KMS-11 (cell line): ENCODE measurements at regions not wholly inside any gene's neighbourhood (a gene's known extent, or its start where the extent isn't known, plus 50 kb on each side); places are given as distances from the start of the nearest gene placed in this dataset.

Experiments used
- H2AFZ ChIP-seq: fragments of 200-600 bp; sonication (generic); 2 replicates; pipeline ENCODE4 v1.6.1; 2016; ENCODE audit warnings: antibody characterized with exemption, mixed run types, low read depth
- H3K27ac ChIP-seq: fragments of 200-600 bp; sonication (generic); 2 replicates; pipeline ENCODE4 v1.6.1; 2016; ENCODE audit warnings: mild to moderate bottlenecking, mixed run types
- H3K27me3 ChIP-seq: fragments of 200-600 bp; sonication (generic); 2 replicates; pipeline ENCODE4 v1.6.1; 2017; ENCODE audit warnings: mild to moderate bottlenecking, low read depth, mixed run types, moderate library complexity; ENCODE audit not compliant: insufficient read depth
- H3K36me3 ChIP-seq: fragments of 200-600 bp; sonication (generic); 2 replicates; pipeline ENCODE4 v1.6.1; 2017; ENCODE audit warnings: mild to moderate bottlenecking, mixed run types; ENCODE audit not compliant: insufficient read depth
- H3K4me1 ChIP-seq: fragments of 200-600 bp; sonication (generic); 2 replicates; pipeline ENCODE4 v1.6.1; 2016; ENCODE audit warnings: mild to moderate bottlenecking, low read depth, mixed run types; ENCODE audit not compliant: poor library complexity, severe bottlenecking
- H3K4me2 ChIP-seq: fragments of 200-600 bp; sonication (generic); 2 replicates; pipeline ENCODE4 v1.7.0; 2016; ENCODE audit warnings: mild to moderate bottlenecking, mixed run types
- H3K4me3 ChIP-seq: fragments of 200-600 bp; sonication (generic); IDR thresholded peaks from 2 replicates; pipeline ENCODE4 v1.6.1; 2017; ENCODE audit warnings: low read depth, low read length, mixed read lengths; ENCODE audit not compliant: insufficient read depth
- H3K79me2 ChIP-seq: fragments of 200-600 bp; sonication (generic); 2 replicates; pipeline ENCODE4 v1.6.1; 2016; ENCODE audit warnings: low read depth, mixed run types; ENCODE audit not compliant: insufficient read depth
- H3K9ac ChIP-seq: fragments of 200-600 bp; sonication (generic); 2 replicates; pipeline ENCODE4 v1.6.1; 2016; ENCODE audit warnings: mild to moderate bottlenecking, mixed run types
- H4K20me1 ChIP-seq: fragments of 200-600 bp; sonication (generic); 2 replicates; pipeline ENCODE4 v1.6.1; 2016; ENCODE audit warnings: mild to moderate bottlenecking, mixed run types; ENCODE audit not compliant: insufficient read depth
- CTCF ChIP-seq: fragments of 200-600 bp; sonication (generic); conservative IDR thresholded peaks from 2 replicates; pipeline ENCODE4 v1.6.1; 2017; ENCODE audit warnings: low read depth, mild to moderate bottlenecking, antibody characterized with exemption, low read length, moderate library complexity, mixed read lengths

- no peak overlapping the region for H3K4me2 ChIP-seq
- H3K4me1 ChIP-seq = no peaks in the 10 kb centered on the region
- no peak overlapping the region for H3K4me3 ChIP-seq
- no peaks in the 10 kb centered on the region for H3K27me3 ChIP-seq
- H2AFZ ChIP-seq = no peak overlapping the region
- H3K79me2 ChIP-seq = no peaks in the 10 kb centered on the region
- H4K20me1 ChIP-seq = no peaks in the 10 kb centered on the region
- no peak overlapping the region for H3K27ac ChIP-seq
- no peaks in the 10 kb centered on the region for H3K36me3 ChIP-seq
- no peak for TF ChIP-seq CTCF
- no peak overlapping the region for H3K9ac ChIP-seq
Observed at GRCh38 chr11:70566768-70567530, 168.6 kb downstream of the CTTN start.

- H4K20me1 ChIP-seq = no peaks in the 10 kb centered on the region
- no peak overlapping the region for H3K4me2 ChIP-seq
- no peak for TF ChIP-seq CTCF
- H3K79me2 ChIP-seq = no peaks in the 10 kb centered on the region
- H3K27me3 ChIP-seq = no peaks in the 10 kb centered on the region
- no peaks in the 10 kb centered on the region for H3K4me1 ChIP-seq
- no peak overlapping the region for H2AFZ ChIP-seq
- H3K27ac ChIP-seq = no peak overlapping the region
- H3K9ac ChIP-seq = no peak overlapping the region
- no peaks in the 10 kb centered on the region for H3K36me3 ChIP-seq
- H3K4me3 ChIP-seq = no peak overlapping the region
Observed at GRCh38 chr11:70567680-70568034, 169.3 kb downstream of the CTTN start.

DNA sequence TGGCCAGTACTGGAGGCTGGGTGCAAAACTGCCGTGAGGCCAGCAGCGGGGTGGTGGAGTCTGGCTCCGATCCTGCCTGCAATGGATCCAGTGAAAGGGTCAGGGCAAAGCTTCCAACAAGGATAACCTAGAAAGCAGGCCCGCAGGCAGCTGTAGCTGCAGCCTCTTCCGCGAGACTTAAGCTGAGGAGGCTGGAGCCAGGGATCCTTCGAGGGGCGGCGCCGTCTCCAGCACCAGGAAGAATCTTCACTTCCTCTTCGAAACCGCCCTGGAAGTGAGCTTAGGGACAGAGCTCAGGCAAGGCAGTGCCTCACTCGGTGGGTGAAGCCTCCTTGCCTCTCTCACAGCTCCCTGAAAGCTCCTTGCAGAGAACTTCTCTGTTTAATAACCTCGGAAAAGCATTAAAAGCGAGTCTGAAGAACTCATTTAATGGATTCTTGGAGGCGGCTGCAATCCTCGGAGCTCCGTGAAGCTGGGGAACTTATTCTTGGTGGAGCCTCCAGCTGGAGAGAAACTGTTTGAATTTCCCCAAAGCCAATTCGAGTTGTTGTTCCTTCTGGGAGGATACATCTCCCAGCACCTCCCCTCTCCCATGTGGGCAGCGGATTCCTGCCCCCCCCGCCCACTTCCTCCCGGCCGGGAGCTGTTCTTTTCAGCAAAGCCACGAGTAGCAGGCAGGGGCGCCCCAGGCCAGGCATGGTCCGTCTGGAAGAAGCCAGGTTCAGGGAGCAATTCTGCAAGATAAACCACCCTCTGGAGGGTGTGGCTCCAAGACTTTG lies 169.9 kb downstream of the CTTN start:
- no peaks in the 10 kb centered on the region for H3K4me1 ChIP-seq
- no peak for TF ChIP-seq CTCF
- no peaks in the 10 kb centered on the region for H3K27me3 ChIP-seq
- no peaks in the 10 kb centered on the region for H4K20me1 ChIP-seq
- no peak overlapping the region for H3K4me3 ChIP-seq
- no peak overlapping the region for H3K4me2 ChIP-seq
- H3K79me2 ChIP-seq = no peaks in the 10 kb centered on the region
- no peak overlapping the region for H2AFZ ChIP-seq
- no peaks in the 10 kb centered on the region for H3K36me3 ChIP-seq
- H3K27ac ChIP-seq = no peak overlapping the region
- H3K9ac ChIP-seq = no peak overlapping the region

DNA sequence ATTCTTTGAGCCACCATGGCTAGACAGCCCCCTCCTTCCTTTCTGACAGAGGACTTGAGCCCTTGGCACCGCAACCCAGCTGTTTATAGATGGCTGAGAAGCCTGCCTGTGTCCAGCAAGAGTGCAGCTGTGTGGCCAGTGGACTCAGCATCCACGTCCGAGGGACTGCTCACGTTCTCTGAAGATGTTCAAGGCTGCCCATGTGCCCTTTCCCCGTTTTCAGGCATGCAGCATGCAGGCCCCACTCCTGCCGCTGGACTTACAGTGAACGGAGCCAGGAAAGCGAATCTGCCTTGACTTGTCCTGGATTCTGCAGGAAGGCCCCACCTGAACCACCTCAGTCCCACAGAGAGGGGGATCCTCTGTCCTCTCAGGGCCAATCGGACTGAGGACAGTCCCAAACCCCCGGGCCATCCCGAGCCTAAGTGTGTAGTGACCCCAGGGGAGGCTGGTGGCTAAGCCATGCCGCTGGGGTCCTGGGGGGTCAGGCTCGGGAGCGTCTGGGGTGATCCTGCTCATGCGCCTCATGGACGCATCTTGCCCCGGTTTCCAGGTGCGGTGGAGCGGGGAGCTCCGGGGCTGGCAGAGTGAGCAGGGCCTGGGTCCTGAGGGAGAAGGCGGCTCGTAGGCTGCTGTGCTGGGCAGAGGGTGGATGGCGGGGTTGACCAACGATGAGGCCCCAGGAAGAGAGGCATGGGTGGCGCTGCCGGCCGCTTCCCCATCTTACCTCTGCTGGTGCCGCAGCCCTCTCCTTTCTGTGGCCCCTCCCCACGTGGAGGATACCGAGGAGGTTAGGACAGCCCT lies 170.7 kb downstream of the CTTN start:
- no peak overlapping the region for H3K4me3 ChIP-seq
- no peak overlapping the region for H3K4me2 ChIP-seq
- no peak overlapping the region for H3K9ac ChIP-seq
- H3K27me3 ChIP-seq = no peaks in the 10 kb centered on the region
- no peaks in the 10 kb centered on the region for H3K36me3 ChIP-seq
- no peaks in the 10 kb centered on the region for H3K4me1 ChIP-seq
- no peak overlapping the region for H3K27ac ChIP-seq
- no peak overlapping the region for H2AFZ ChIP-seq
- no peaks in the 10 kb centered on the region for H3K79me2 ChIP-seq
- TF ChIP-seq CTCF = no peak
- H4K20me1 ChIP-seq = no peaks in the 10 kb centered on the region
